HS-5 (cell line): ENCODE measurements at regions not wholly inside any gene's neighbourhood (a gene's known extent, or its start where the extent isn't known, plus 50 kb on each side); places are given as distances from the start of the nearest gene placed in this dataset.
"Not testable (repeated sequence)": the region's sequence is repeated elsewhere in the genome, so short reads cannot be mapped to it uniquely, and the experiment has no call there.

Source experiments
- DNase-seq: peaks from one replicate; pipeline ENCODE4 v3.0.0-alpha.2; 2012; ENCODE audit warnings: low read depth

GRCh38 chr5:89349246-89349980 lies 466.4 kb upstream of the MEF2C start:
- DNase-seq: no peak

DNA sequence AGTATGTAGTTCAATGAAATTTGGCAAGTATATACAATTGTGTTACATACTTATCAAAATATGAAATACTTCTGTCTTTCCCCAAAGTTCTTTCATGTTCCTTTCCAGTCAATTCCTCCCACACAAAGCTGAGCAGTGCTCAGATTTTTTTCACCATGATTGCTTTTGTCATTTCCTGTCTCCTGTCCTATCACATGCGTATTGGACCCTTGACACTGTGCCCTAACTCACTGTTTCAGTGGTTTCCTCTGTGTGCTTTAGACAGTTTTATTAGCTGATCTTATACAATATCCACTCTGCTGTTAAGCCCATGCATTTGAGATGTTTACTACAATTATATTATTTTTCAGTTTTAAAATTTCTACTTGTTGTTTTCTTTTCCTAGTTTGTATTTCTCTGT lies 463.6 kb upstream of the MEF2C start:
- no peak for DNase-seq

GRCh38 chr5:89343666-89344065 lies 460.7 kb upstream of the MEF2C start:
- no peak for DNase-seq

DNA sequence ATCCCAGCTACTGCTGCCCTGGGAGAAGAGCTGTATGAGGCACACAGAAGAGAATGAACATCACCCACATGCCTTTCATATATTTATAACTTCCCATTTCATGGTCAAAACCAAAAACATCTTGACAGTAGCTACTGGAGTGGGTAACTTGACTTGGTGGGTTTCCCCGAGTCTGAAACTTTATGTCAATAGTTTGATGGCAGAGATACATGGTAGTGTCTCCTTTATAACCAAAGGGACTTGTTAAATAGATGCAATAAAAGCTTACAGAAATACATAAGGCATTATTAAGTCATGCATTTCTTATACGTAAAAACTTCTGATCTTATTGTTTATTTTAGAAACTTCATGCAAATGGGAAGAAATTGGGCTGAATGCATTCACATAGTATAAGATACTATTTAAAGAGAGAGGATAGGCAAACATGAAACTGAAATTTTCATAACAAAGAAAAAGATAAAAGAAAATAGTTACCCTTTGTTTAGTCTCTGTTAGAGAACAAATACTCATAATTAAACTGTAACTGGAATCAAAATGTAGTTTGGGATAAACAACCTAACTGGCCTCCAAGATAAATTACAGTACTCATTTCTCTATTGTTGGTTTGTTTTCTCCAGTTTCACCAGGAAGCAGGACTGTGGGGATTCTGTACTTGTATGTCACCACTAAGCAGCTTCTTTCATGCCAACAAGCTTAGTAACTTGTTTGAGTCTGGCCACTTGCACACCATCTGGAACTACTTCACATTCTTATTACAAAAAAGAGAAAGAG lies 459.3 kb upstream of the MEF2C start:
- peak; percentile 56 for DNase-seq

DNA sequence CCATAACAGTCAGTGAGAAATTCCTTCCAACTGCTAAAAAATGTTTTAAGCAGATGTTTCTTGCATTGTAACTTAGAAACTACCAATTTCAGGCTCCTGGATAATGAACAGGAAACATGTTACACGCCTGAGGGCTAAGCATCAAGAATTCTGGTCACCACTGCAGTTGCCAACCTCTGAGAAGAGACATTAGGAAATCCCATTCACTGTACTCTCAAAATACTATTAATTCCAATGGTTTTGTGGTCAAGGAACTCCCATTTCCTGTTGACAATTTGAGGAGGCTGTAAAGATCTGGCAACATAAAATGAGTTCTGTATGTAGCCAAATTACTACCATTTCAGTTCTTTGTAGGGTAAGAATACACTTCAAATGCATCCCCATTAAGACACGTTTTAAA lies 456.0 kb upstream of the MEF2C start:
- DNase-seq: peak; percentile 24

DNA sequence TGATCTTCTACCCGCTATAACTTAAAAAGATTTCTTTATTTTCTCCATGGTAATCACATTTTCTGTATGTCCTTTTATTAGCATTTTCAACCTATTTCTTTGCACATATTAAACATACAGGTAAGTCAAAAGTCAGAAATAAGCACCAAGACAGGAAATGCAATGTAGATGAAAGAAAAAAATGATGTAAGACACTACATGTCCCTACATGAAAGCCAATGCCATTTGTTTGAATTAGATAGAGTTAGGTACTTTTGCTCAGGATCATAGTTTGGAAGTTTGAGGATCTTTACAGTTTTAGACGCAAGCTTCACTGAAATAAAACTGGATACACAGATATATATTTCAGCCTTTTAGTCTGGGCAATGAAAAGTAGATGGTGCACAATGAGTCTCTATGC lies 453.1 kb upstream of the MEF2C start:
- no peak for DNase-seq

GRCh38 chr5:89330140-89330539 lies 447.2 kb upstream of the MEF2C start:
- no peak for DNase-seq

- no peak for DNase-seq
These were observed 444.6 kb upstream of the MEF2C start for GRCh38 chr5:89327608-89328007.

DNA sequence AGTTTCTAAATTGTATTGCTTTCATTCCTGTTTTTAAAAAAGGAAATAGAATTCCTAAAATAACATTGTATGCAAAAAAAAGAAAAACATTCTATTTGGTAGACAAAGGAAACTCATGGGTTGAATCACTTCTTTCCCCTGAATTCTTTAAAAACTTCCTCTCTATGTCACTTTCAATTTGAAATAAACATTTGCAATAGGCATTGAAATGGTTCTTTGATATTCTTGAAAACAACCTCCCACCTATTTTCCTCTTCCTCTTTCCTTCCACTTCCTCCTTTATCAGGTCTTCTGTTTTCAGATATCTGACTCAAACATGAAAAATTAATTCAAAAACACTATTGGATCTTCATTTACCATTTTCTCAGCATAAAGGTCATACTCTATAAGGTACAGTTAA lies 442.0 kb upstream of the MEF2C start:
- no peak for DNase-seq

GRCh38 chr5:89320421-89321277 lies 437.7 kb upstream of the MEF2C start:
- no peak for DNase-seq

- DNase-seq: not testable (repeated sequence)
These were observed 434.9 kb upstream of the MEF2C start for GRCh38 chr5:89317838-89318237.

DNA sequence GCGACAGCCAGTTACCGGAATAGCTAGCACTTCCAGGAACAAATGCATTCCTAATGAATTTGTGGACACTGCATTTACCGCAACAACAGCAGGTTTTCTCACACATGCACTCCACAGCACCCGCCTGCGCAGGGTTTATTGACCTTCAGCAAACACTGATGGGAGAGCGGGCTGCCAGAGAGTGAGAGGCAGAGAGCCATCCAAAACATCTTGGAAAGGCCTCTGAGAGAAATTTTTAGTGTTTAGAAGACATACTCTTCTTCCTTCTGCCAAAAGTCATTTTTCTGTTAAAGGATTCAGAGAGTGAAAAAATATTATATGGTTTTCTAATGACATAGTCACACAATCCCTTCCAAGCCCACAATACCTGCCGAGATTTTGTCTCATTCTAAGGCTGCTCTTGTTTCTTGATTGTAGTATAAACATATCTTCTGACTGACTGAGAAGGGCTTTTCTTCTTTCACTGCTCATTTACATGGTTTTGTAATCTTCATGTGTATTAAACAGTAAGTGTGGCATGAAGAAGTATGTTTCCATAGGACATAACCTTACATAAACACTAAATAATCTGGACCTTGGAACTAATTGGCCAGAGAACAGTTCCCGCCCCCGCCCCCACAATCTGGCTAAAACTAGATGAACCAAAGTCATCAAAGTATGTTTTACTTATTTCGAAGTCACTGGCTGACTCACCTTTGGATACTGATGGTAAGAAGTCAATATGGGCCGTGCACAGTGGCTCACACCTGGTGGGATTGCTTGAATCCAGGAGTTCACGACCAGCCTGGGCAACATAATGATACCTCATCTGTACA lies 432.5 kb upstream of the MEF2C start:
- DNase-seq: no peak

- peak; percentile 58 for DNase-seq
These were observed 431.0 kb upstream of the MEF2C start for GRCh38 chr5:89313804-89314588.

- DNase-seq: peak; percentile 93
These were observed 430.1 kb upstream of the MEF2C start for GRCh38 chr5:89313044-89313443.

- DNase-seq: no peak
These were observed 426.3 kb upstream of the MEF2C start for GRCh38 chr5:89309268-89309667.

DNA sequence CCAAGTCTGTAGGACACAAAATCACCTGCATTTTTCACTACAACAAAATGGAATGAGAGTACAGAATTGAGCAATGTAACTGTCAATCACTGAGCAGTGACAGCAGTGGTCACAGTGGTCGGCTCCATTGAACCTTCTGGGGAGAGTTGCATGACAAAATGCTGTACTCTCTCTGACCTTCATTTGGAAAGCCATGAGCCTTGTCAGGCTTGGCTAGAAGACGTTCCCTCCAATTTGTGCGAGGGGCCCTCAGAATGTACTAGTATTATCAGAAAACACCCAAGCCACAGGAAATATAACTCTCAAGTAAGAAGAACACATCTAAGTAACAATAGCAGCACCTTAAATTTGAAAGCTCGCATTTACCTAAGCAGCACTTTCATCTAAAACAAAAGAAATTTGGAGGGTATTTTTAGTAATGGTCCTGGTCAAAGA lies 425.6 kb upstream of the MEF2C start:
- no peak for DNase-seq

- no peak for DNase-seq
These were observed 425.0 kb upstream of the MEF2C start for GRCh38 chr5:89307972-89308371.

DNA sequence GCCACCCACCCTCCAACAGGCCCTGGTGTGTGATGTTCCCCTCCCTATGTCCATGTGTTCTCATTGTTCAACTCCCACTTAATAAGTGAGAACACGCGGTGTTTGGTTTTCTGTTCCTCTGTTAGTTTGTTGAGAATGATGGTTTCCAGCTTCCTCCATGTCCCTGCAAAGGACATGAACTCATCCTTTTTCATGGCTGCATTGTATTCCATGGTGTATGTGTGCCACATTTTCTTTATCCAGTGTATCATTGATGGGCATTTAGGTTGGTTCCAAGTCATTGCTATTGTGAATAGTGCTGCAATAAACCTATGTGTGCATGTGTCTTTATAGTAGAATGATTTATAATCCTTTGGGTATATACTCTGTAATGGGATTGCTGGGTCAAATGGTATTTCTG lies 424.2 kb upstream of the MEF2C start:
- not testable (repeated sequence) for DNase-seq

DNA sequence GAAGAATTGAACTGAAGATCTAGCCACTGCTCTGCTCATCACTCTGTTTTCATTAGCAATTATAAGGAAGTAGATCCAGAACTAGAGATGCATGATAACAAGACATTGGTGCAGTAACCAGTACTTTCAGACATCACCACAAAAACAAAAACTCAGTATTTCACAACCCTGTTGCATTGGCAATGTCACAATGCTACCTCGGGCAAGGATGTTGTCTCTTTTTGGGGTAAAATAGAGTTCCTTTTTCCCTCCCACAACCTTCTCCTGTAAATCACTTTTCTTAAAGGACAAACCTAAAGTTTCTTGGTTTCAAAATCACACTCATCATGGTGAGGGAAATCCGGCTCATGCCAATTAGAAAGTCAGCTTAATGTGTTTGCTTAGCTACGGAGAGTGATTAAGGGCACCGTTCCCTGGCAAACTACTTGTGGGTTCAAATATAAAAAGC lies 420.1 kb upstream of the MEF2C start:
- no peak for DNase-seq

GRCh38 chr5:89302102-89302891 lies 419.3 kb upstream of the MEF2C start:
- no peak for DNase-seq
